AG09309 (cell line): ENCODE measurements at regions not wholly inside any gene's neighbourhood (a gene's known extent, or its start where the extent isn't known, plus 50 kb on each side); places are given as distances from the start of the nearest gene placed in this dataset.
"Not testable (repeated sequence)": the region's sequence is repeated elsewhere in the genome, so short reads cannot be mapped to it uniquely, and the experiment has no call there.

Experiments used
- DNase-seq: peaks from one replicate; pipeline ENCODE4 v3.0.0-alpha.2; 2010; ENCODE audit warnings: low read depth
- H3K4me3 ChIP-seq: 2 replicates; pipeline ENCODE4 v1.5.1; 2011; ENCODE audit warnings: mild to moderate bottlenecking, low read depth, low read length, moderate library complexity; ENCODE audit not compliant: control insufficient read depth
- TF ChIP-seq, protein P1 (sequence below): IDR thresholded peaks from 2 replicates; pipeline ENCODE4 v1.5.1; 2011; ENCODE audit warnings: mild to moderate bottlenecking, low read depth, low read length, inconsistent platforms; ENCODE audit not compliant: insufficient read depth, control insufficient read depth; ENCODE audit errors: missing control alignments

- DNase-seq = no peak
- no peak overlapping the region for H3K4me3 ChIP-seq
- TF ChIP-seq, protein P1, sequence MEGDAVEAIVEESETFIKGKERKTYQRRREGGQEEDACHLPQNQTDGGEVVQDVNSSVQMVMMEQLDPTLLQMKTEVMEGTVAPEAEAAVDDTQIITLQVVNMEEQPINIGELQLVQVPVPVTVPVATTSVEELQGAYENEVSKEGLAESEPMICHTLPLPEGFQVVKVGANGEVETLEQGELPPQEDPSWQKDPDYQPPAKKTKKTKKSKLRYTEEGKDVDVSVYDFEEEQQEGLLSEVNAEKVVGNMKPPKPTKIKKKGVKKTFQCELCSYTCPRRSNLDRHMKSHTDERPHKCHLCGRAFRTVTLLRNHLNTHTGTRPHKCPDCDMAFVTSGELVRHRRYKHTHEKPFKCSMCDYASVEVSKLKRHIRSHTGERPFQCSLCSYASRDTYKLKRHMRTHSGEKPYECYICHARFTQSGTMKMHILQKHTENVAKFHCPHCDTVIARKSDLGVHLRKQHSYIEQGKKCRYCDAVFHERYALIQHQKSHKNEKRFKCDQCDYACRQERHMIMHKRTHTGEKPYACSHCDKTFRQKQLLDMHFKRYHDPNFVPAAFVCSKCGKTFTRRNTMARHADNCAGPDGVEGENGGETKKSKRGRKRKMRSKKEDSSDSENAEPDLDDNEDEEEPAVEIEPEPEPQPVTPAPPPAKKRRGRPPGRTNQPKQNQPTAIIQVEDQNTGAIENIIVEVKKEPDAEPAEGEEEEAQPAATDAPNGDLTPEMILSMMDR = no peak
Measured at GRCh38 chr7:55723621-55723941, 139.0 kb downstream of the SEPTIN14 start.

DNA sequence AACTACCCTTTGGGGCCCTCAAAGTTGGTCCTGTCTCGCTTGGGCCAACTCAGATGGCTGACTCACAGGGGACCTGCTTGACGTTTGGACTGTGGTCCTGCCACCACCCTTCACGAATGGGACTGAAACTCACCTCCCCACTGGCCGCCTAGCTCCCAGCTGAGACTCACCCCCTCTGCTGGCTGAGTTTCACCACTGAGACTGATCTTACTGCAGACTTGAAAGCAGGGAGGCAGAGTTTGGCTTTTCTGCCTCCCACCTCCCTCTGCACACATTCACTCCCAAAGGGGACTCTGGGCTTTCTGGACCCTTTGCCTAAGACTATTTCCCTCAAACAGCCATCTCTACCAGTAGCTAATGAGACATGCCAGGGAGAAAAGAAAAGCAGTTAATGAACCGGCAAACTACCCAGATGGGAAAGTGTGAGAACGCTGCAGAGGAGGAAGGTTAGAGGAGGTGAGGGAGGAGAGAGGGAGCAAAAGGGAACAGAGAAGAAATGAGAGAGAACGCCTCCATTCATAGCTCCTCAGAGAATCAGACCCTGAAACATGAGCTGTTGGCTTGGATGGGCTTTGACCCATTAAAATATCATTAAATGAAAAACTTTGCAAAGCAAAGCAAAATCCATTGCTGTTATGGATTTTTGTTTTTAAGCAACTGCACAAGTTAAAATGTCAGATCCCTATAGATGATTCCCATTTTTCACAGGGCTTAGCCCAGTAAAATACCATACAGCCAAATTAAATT lies 139.5 kb downstream of the SEPTIN14 start:
- not testable (repeated sequence) for H3K4me3 ChIP-seq, DNase-seq

GRCh38 chr7:55721004-55721403 lies 141.5 kb downstream of the SEPTIN14 start:
- not testable (repeated sequence) for DNase-seq, H3K4me3 ChIP-seq

GRCh38 chr7:55715247-55715867 lies 143.1 kb upstream of the VOPP1 start:
- H3K4me3 ChIP-seq, DNase-seq: not testable (repeated sequence)

- not testable (repeated sequence) for H3K4me3 ChIP-seq, DNase-seq
Measured at GRCh38 chr7:55714370-55714769, 142.1 kb upstream of the VOPP1 start.

DNA sequence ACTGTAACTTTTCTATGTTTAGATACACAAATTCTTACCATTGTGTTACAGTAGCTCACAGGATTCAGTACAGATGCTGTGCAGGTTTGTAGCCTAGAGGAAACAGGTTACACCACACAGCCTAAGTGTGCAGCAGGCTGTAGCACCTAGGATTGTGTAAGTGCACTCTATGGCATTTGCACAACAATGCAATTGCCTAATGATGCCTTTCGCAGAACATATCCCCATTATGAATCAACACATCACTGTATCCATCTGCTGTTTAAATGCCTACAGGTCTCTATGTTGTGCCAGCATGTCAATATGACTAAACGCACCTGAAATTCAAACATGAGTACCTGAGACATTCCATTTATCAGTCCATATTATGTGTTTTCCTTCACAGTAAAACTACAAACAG lies 138.0 kb upstream of the VOPP1 start:
- DNase-seq, H3K4me3 ChIP-seq: not testable (repeated sequence)

DNA sequence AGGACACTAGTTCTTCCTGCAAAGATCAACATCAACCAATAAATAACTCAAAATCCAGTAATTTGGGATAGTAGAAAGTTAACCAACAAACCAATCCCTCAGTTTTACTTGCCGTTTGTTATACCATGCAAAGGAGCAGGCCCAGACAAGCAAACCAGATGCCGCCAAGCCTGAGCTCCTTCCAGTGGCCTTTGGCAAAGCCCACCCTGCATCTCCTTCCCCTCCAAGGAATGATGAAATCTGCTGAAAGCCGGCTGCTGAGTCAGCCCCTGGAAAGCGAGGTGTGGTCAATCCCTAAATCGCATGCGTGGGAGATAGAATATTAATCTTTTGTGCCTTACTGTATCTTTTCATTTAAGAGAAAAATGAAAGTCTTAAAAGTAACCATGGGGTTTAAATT lies 135.7 kb upstream of the VOPP1 start:
- H3K4me3 ChIP-seq, DNase-seq: not testable (repeated sequence)

GRCh38 chr7:55707410-55707809 lies 135.1 kb upstream of the VOPP1 start:
- not testable (repeated sequence) for DNase-seq, H3K4me3 ChIP-seq

GRCh38 chr7:55706451-55707195 lies 134.3 kb upstream of the VOPP1 start:
- not testable (repeated sequence) for DNase-seq, H3K4me3 ChIP-seq

- DNase-seq, H3K4me3 ChIP-seq: not testable (repeated sequence)
Measured at GRCh38 chr7:55705728-55706450, 133.6 kb upstream of the VOPP1 start.

DNA sequence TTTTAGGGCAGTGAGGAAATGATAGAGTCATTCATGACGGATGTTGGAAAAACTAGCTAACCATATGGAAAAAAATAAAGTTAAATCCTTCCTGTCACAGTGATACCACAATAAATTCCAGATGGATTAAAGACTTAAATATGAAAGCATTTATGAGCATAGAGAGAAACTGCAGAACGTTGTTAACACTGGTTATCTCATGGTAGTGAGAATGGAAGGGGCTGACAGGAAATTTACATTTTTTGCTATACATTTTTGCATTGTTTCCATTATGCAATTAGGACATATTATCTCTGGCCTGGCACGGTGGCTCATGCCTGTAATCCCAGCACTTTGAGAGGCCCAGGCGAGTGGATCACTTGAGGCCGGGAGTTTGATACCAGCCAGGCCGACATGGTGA lies 130.5 kb upstream of the VOPP1 start:
- H3K4me3 ChIP-seq, DNase-seq: not testable (repeated sequence)

GRCh38 chr7:55699450-55699842 lies 127.1 kb upstream of the VOPP1 start:
- DNase-seq, H3K4me3 ChIP-seq: not testable (repeated sequence)

GRCh38 chr7:55698607-55699449 lies 126.5 kb upstream of the VOPP1 start:
- DNase-seq, H3K4me3 ChIP-seq: not testable (repeated sequence)

DNA sequence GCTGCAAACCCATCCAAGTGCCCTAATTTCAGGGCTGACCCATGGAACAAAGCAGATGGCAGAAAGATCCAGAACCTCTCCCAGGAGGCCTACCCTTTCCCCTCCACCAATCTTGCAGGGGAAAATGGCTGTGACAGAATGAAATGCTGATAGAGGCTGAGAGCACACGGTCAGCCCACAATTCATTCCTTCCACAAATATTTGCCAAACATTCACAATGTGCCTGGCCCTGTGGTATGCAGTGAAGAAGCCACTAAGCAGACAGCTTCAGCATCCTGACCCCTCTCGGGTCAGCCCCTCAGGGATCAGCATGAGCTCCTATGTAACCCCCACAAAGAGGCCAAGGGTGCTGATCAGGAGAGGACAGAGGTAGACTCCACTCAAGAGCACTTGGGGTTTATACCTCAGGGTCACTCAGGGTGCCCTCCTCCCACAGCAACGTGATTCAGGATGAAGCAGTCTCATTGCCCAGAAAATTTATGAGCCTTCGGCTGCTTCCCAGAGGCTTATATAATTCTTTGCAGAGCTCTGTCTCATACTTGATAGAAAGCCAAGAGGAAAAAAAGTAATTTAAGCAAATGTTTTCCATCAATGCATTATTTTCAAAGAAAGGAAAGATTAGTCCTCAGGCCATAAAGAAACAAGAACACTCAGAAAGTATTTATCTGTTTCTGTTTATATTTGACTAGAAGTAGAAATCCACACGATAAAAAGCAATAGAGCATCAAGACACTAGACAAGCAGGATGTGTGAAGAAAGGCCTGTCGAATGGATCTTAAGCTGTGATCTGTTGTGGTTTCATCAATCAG lies 123.8 kb upstream of the VOPP1 start:
- peak; percentile 74 for DNase-seq
- not testable (repeated sequence) for H3K4me3 ChIP-seq

DNA sequence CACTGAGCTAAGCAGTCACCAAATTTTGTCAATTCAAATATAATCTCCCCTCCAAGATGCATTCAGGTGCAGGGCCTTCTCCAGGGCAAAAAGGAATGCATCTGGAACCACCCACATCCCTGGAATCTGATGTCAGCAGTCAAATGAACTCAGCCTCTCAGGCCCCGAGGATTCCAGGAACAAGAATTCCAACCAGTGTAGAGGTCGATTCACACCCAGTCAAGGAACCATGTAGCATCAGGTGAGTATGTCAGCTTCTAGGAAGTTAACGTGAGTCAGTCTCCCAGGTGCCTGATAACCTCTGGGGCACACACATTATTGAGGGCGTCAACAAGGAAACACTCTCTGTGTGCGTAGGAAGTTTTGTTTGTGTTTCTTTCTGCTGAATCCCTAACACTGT lies 122.2 kb upstream of the VOPP1 start:
- DNase-seq, H3K4me3 ChIP-seq: not testable (repeated sequence)
